GM12892 (cell line): ENCODE measurements at regions not wholly inside any gene's neighbourhood (a gene's known extent, or its start where the extent isn't known, plus 50 kb on each side); places are given as distances from the start of the nearest gene placed in this dataset.

Source experiments
- POLR2A ChIP-seq: IDR thresholded peaks from 2 replicates; pipeline ENCODE4 v1.6.1; 2011; ENCODE audit warnings: low read depth, low read length, control low read depth
- TAF1 ChIP-seq: IDR thresholded peaks from 2 replicates; pipeline ENCODE4 v1.6.1; 2011; ENCODE audit warnings: low read depth, mild to moderate bottlenecking, control low read depth, low read length, borderline replicate concordance

DNA sequence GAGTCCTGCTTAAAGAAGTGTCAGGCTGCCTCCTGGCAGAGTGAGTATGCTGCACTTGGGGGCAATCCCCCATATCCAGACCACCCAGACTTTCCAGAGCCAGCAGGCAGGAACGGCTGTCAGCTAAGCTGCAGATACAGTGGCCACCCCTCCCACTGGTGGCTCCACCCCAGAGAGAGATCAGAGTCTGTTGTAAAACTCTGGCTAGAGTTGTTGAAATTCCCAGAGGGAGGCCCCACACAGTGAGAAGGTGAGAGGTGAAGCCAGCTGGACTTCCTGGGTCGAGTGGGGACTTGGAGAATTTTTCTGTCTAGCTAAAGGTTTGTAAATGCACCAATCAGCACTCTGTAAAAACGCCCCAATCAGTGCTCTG, 533.8 kb upstream of the ACVR2A start:
- no peak for TF ChIP-seq POLR2A
- TF ChIP-seq TAF1: no peak
